K562 (cell line): ENCODE measurements at regions not wholly inside any gene's neighbourhood (a gene's known extent, or its start where the extent isn't known, plus 50 kb on each side); places are given as distances from the start of the nearest gene placed in this dataset.

Experiments used
- ATAC-seq: fragments of 200-7000 bp; cut with Tn5 transposase; 3 replicates; pipeline ENCODE4 v1.9.1; 2020; ENCODE audit warnings: moderate library complexity
- BruUV-seq: library from RNA; stranded (reverse); fragments of 400-500 nt; replicated peaks from 2 replicates; lab custom pipeline; 2021; lab: Mats Ljungman, UMichigan
- CTCF ChIA-PET: fragments of 300-600 bp; formaldehyde crosslinking; extraction: SDS; loops from one replicate; lab custom pipeline; 2021; ENCODE audit warnings: low intra/inter-chr PET ratio; lab: Yijun Ruan, JAX
- POLR2A ChIA-PET: fragments of 300-600, 350-650 bp; sonication (Branson Sonifier 250); formaldehyde crosslinking; extraction: SDS; loops from one replicate; lab custom pipeline; 2021; ENCODE audit warnings: antibody characterized with exemption, inconsistent platforms; lab: Yijun Ruan, JAX
- DNase-seq, 4 experiments: peaks; one replicate each; pipeline versions ENCODE4 v3.0.0 to v3.0.0-alpha.2; 2011 to 2018; ENCODE audit warnings: low spot score in 3 of 4, mixed read lengths in 3 of 4; ENCODE audit errors: extremely low read depth in 1 of 4
- FAIRE-seq: peaks from 2 replicates; lab custom pipeline; 2011; peaks lifted over from hg19 to GRCh38; lab: Jason Lieb, UNC
- H2AFZ ChIP-seq: 2 replicates; pipeline ENCODE4 v1.6.0; 2011; ENCODE audit warnings: low read depth, low read length, control low read depth, inconsistent platforms
- H3K27ac ChIP-seq: fragments of 200-600 bp; 3 replicates; pipeline ENCODE4 v1.8.0; 2011; ENCODE audit warnings: low read depth, mild to moderate bottlenecking, control low read depth, inconsistent platforms, low read length, moderate library complexity, mixed read lengths; ENCODE audit errors: extremely low read depth
- H3K27me3 ChIP-seq, 2 experiments: fragments of 300-600 bp in 1 of 2; 2 replicates in 1 of 2; 3 replicates in 1 of 2; pipeline versions ENCODE4 v1.6.0 to v1.8.0; 2011; ENCODE audit warnings: inconsistent platforms in 2 of 2, low read length in 2 of 2, mild to moderate bottlenecking in 1 of 2, mixed read lengths in 1 of 2, moderate library complexity in 1 of 2; ENCODE audit not compliant: control insufficient read depth in 2 of 2, insufficient read depth in 2 of 2
- H3K36me3 ChIP-seq: fragments of 300-600 bp; 3 replicates; pipeline ENCODE4 v1.8.0; 2011; ENCODE audit warnings: mild to moderate bottlenecking, low read length, inconsistent platforms; ENCODE audit not compliant: control insufficient read depth, insufficient read depth
- H3K4me1 ChIP-seq, 2 experiments: fragments of 200-600 bp in 1 of 2; replicated peaks in 1 of 2; 2 replicates in 1 of 2; 3 replicates in 1 of 2; pipeline versions ENCODE4 v1.5.1 to v1.8.0; 2011; ENCODE audit warnings: inconsistent platforms in 2 of 2, low read length in 2 of 2, mild to moderate bottlenecking in 1 of 2, mixed read lengths in 1 of 2, moderate library complexity in 1 of 2; ENCODE audit not compliant: control insufficient read depth in 2 of 2, insufficient read depth in 2 of 2
- H3K4me2 ChIP-seq: 2 replicates; pipeline ENCODE4 v1.6.1; 2011; ENCODE audit warnings: low read length, control low read depth, inconsistent platforms, mixed read lengths; ENCODE audit not compliant: insufficient read depth
- H3K4me3 ChIP-seq: fragments of 200-600 bp; sonication (generic), shearing (Covaris generic); 2 replicates; pipeline ENCODE4 v1.5.1; 2016; ENCODE audit warnings: control low read depth, inconsistent platforms
- H3K79me2 ChIP-seq: fragments of 200-600 bp; 3 replicates; pipeline ENCODE4 v1.8.0; 2011; ENCODE audit warnings: low read length, inconsistent platforms; ENCODE audit not compliant: control insufficient read depth, insufficient read depth
- H3K9ac ChIP-seq, 2 experiments: 2 replicates each; pipeline versions ENCODE4 v1.6.0 to v1.6.1; 2011; ENCODE audit warnings: low read depth in 2 of 2, low read length in 2 of 2, control low read depth in 1 of 2, inconsistent platforms in 1 of 2, mild to moderate bottlenecking in 1 of 2, mixed read lengths in 1 of 2; ENCODE audit not compliant: insufficient read depth in 1 of 2
- H3K9me1 ChIP-seq: one replicate; pipeline ENCODE4 v1.6.0; 2011; ENCODE audit warnings: inconsistent platforms, mild to moderate bottlenecking, low read length, moderate library complexity; ENCODE audit not compliant: control insufficient read depth, insufficient read depth
- H3K9me3 ChIP-seq: replicated peaks from 2 replicates; pipeline ENCODE4 v1.5.1; 2011; ENCODE audit warnings: low read depth, low read length, inconsistent platforms; ENCODE audit not compliant: control insufficient read depth, insufficient read depth
- H4K20me1 ChIP-seq: replicated peaks from 2 replicates; pipeline ENCODE4 v1.6.1; 2011; ENCODE audit warnings: low read length, inconsistent platforms, mixed read lengths; ENCODE audit not compliant: control insufficient read depth, insufficient read depth
- HDAC2 ChIP-seq: fragments of 450-650 bp; IDR thresholded peaks from 2 replicates; pipeline ENCODE4 v1.6.1; 2016; ENCODE audit warnings: mild to moderate bottlenecking
- KAT7 ChIP-seq: sonication (generic); formaldehyde crosslinking; IDR thresholded peaks from 2 replicates; pipeline ENCODE4 v1.8.0; 2022; ENCODE audit warnings: missing genetic modification reagents, mild to moderate bottlenecking, borderline replicate concordance
- MLLT1 ChIP-seq, 2 experiments: fragments of 450-650 bp; IDR thresholded peaks; 2 replicates each; pipeline ENCODE4 v1.6.1; 2016
- RFX1 ChIP-seq: fragments of 450-650 bp; IDR thresholded peaks from 2 replicates; pipeline ENCODE4 v1.6.1; 2016; ENCODE audit warnings: mild to moderate bottlenecking, moderate library complexity
- TAF1 ChIP-seq: IDR thresholded peaks from 2 replicates; pipeline ENCODE4 v1.6.1; 2011; ENCODE audit warnings: mild to moderate bottlenecking, low read length, moderate library complexity; ENCODE audit not compliant: insufficient read depth, control insufficient read depth, severe bottlenecking; ENCODE audit errors: extremely low read depth
- ZBTB33 ChIP-seq: sonication (generic); formaldehyde crosslinking; IDR thresholded peaks from 2 replicates; pipeline ENCODE4 v1.8.1; 2023; ENCODE audit warnings: mild to moderate bottlenecking, missing genetic modification reagents
- WGBS: fragments of 100-300 bp; shearing (Covaris generic); methylation state at CpG from one replicate; pipeline ENCODE4 v1.1.6; 2016; ENCODE audit warnings: low coverage, mixed read lengths; ENCODE audit not compliant: insufficient coverage; ENCODE audit errors: missing lambda C conversion rate; 5-methylcytosine and 5-hydroxymethylcytosine counted together
- in situ Hi-C: fragments of 300-500 bp; cut with MboI; formaldehyde crosslinking; loops from 4 replicates; pipeline ENCODE4 v1.15.0; 2018; ENCODE audit warnings: inconsistent platforms, mixed read lengths
- intact Hi-C: fragments of 100-400 bp; cut with micrococcal nuclease; formaldehyde crosslinking; loops from 2 replicates; pipeline ENCODE4 v1.14.2; 2022
- TF ChIP-seq, protein P1 (sequence below): sonication (generic); formaldehyde crosslinking; IDR thresholded peaks from 2 replicates; pipeline ENCODE4 v1.8.1; 2023; ENCODE audit warnings: mild to moderate bottlenecking, missing genetic modification reagents

DNA sequence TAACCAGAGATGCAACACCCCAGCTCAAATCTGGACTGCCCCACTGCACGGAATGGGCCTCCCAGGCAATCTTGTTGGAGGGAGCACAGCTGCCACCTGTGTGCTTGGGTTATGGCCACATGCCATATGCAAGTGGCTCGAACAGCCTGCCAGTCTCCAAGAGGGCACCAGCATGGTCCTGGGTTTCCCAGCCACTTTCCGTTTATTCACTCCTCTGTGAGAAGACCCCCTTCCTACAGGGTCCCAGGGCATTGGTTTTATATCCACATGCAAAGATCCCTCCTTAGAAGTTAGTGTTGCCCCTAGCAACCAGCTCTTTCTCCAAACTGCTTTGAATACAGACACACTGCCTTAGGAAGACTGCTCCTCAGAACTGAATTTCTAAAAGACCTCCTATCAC lies 487.8 kb downstream of the BUD13 start:
- BruUV-seq, result no TSS peak
- Histone ChIP-seq H2AFZ (no peak overlapping the region), H3K9me1 (no peaks in the 10 kb centered on the region), H3K4me3 (no peak overlapping the region), H3K4me1 (no peaks in the 10 kb centered on the region), H3K79me2 (no peaks in the 10 kb centered on the region), H3K27ac (no peak overlapping the region), H3K4me2 (no peak overlapping the region), H3K27me3 (no peaks in the 10 kb centered on the region), H3K9ac (no peak overlapping the region), H4K20me1 (peaks cover 5% of the 10 kb centered on the region; the same call in 1 of the 2 replicates)
- intact Hi-C loops, result no loop called here
- no peak for ATAC-seq
- WGBS, result 0% methylated on average over 3 of the region's 3 CpGs
- TF ChIP-seq RFX1 (peak; percentile 31; the same call in 1 of the 2 replicates), HDAC2 (no peak)
- TF ChIP-seq, all 486 proteins: peak for 1
- in situ Hi-C loops, result no loop called here
- DNase-seq, result no peak
- no peak for FAIRE-seq
- CTCF ChIA-PET, result no interaction called here
- POLR2A ChIA-PET, result interaction anchor here (0.8 kb wide), 1 partner anchor 418 kb away, joined by 3 read pairs; no protein-coding TSS in a partner anchor
- no peaks in the 10 kb centered on the region for H3K9me3 ChIP-seq
- H3K36me3 ChIP-seq, result no peaks in the 10 kb centered on the region

DNA sequence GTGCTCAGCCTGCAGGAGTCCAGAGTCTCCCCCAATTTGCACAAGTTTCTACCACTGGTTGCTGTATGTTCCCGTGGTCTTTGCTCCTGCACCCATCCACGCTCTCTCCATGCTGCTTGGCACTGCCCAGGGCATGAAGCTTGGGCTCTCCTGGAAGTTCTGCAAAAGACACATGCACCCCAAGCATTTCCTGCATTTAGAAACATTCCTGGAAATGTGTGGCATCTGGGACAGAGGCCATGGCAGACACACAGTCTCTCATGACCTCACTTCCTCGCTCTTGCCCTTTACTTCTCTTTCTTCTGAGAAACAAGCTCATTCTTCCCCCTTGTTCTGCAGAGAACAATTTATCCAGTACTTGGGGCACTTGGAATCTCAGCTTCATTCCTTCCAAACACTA lies 489.5 kb downstream of the BUD13 start:
- POLR2A ChIA-PET, result interaction anchor here (0.7 kb wide), 1 partner anchor 51 kb away, joined by 3 read pairs; no protein-coding TSS in a partner anchor
- no peaks in the 10 kb centered on the region for H3K79me2 ChIP-seq
- no peak for ATAC-seq
- WGBS, result 0% methylated on average over 3 of the region's 3 CpGs
- H3K4me3 ChIP-seq, result no peak overlapping the region
- intact Hi-C loops, result no loop called here
- H3K27ac ChIP-seq, result no peak overlapping the region
- no peak overlapping the region for H3K9ac ChIP-seq
- no peaks in the 10 kb centered on the region for H3K9me3 ChIP-seq
- H3K9me1 ChIP-seq, result no peaks in the 10 kb centered on the region
- BruUV-seq, result no TSS peak
- no peaks in the 10 kb centered on the region for H3K36me3 ChIP-seq
- FAIRE-seq, result no peak
- in situ Hi-C loops, result no loop called here
- no peaks in the 10 kb centered on the region; a peak in 1 of 5 replicates for H3K27me3 ChIP-seq
- no peaks in the 10 kb centered on the region for H3K4me1 ChIP-seq
- CTCF ChIA-PET, result no interaction called here
- H4K20me1 ChIP-seq, result peaks cover 4% of the 10 kb centered on the region; the same call in 1 of the 2 replicates
- no peak overlapping the region for H2AFZ ChIP-seq
- no peak for DNase-seq
- no peak overlapping the region for H3K4me2 ChIP-seq
- TF ChIP-seq, protein P1, sequence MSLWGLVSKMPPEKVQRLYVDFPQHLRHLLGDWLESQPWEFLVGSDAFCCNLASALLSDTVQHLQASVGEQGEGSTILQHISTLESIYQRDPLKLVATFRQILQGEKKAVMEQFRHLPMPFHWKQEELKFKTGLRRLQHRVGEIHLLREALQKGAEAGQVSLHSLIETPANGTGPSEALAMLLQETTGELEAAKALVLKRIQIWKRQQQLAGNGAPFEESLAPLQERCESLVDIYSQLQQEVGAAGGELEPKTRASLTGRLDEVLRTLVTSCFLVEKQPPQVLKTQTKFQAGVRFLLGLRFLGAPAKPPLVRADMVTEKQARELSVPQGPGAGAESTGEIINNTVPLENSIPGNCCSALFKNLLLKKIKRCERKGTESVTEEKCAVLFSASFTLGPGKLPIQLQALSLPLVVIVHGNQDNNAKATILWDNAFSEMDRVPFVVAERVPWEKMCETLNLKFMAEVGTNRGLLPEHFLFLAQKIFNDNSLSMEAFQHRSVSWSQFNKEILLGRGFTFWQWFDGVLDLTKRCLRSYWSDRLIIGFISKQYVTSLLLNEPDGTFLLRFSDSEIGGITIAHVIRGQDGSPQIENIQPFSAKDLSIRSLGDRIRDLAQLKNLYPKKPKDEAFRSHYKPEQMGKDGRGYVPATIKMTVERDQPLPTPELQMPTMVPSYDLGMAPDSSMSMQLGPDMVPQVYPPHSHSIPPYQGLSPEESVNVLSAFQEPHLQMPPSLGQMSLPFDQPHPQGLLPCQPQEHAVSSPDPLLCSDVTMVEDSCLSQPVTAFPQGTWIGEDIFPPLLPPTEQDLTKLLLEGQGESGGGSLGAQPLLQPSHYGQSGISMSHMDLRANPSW (CRISPR knock-in tag), result no peak
- TF ChIP-seq MLLT1 (IDR thresholded peaks at IDR 0.05) (no peak), ZBTB33 (CRISPR knock-in tag) (no peak), TAF1 (no peak), KAT7 (CRISPR knock-in tag) (no peak)
